HEK293T (cell line): ENCODE measurements at regions not wholly inside any gene's neighbourhood (a gene's known extent, or its start where the extent isn't known, plus 50 kb on each side); places are given as distances from the start of the nearest gene placed in this dataset.

Experiments
- ARNT ChIP-seq: fragments of 450-650 bp; IDR thresholded peaks from 2 replicates; pipeline ENCODE4 v1.6.1; 2017; ENCODE audit warnings: mild to moderate bottlenecking
- BHLHE40 ChIP-seq: fragments of 450-650 bp; IDR thresholded peaks from 2 replicates; pipeline ENCODE4 v1.6.1; 2016; ENCODE audit warnings: mild to moderate bottlenecking, moderate library complexity, borderline replicate concordance
- CTBP1 ChIP-seq: fragments of 450-650 bp; IDR thresholded peaks from 2 replicates; pipeline ENCODE4 v1.6.1; 2016; ENCODE audit warnings: borderline replicate concordance
- ELF4 ChIP-seq: fragments of 450-650 bp; IDR thresholded peaks from 2 replicates; pipeline ENCODE4 v1.6.1; 2017; ENCODE audit warnings: antibody characterized with exemption
- FOXA1 ChIP-seq: fragments of 450-650 bp; IDR thresholded peaks from 2 replicates; pipeline ENCODE4 v1.6.1; 2016; ENCODE audit warnings: mild to moderate bottlenecking
- FOXK2 ChIP-seq: fragments of 450-650 bp; IDR thresholded peaks from 2 replicates; pipeline ENCODE4 v1.6.1; 2016; ENCODE audit warnings: mild to moderate bottlenecking
- FOXM1 ChIP-seq: fragments of 450-650 bp; IDR thresholded peaks from 2 replicates; pipeline ENCODE4 v1.6.1; 2017; ENCODE audit warnings: mild to moderate bottlenecking, borderline replicate concordance
- HDGF ChIP-seq: fragments of 450-650 bp; IDR thresholded peaks from 2 replicates; pipeline ENCODE4 v1.6.1; 2017; ENCODE audit warnings: antibody characterized with exemption, borderline replicate concordance
- LEF1 ChIP-seq: fragments of 450-650 bp; IDR thresholded peaks from 2 replicates; pipeline ENCODE4 v1.6.1; 2017; ENCODE audit warnings: mild to moderate bottlenecking, borderline replicate concordance
- NFRKB ChIP-seq: fragments of 450-650 bp; IDR thresholded peaks from 2 replicates; pipeline ENCODE4 v1.6.1; 2016; ENCODE audit warnings: mild to moderate bottlenecking, moderate library complexity
- PKNOX1 ChIP-seq: fragments of 450-650 bp; IDR thresholded peaks from 2 replicates; pipeline ENCODE4 v1.6.1; 2016
- SP1 ChIP-seq: fragments of 450-650 bp; IDR thresholded peaks from 2 replicates; pipeline ENCODE4 v1.6.1; 2017
- SUZ12 ChIP-seq: fragments of 450-650 bp; IDR thresholded peaks from 2 replicates; pipeline ENCODE4 v1.6.1; 2016; ENCODE audit warnings: mild to moderate bottlenecking
- ZNF384 ChIP-seq: fragments of 450-650 bp; IDR thresholded peaks from 2 replicates; pipeline ENCODE4 v1.6.1; 2016

- no peak for TF ChIP-seq FOXK2
- no peak for TF ChIP-seq BHLHE40
- TF ChIP-seq LEF1 = no peak
- TF ChIP-seq ZNF384 = no peak
- TF ChIP-seq ELF4 = no peak
- no peak for TF ChIP-seq FOXM1
- TF ChIP-seq PKNOX1 = no peak
- no peak for TF ChIP-seq SP1
- no peak for TF ChIP-seq NFRKB
- TF ChIP-seq ARNT = no peak
- TF ChIP-seq HDGF = no peak
- TF ChIP-seq FOXA1 = no peak
- no peak for TF ChIP-seq SUZ12
- no peak for TF ChIP-seq CTBP1
Observed at GRCh38 chr7:115211171-115211570, 289.3 kb downstream of the MDFIC start.
